ENCODE measurements at regions not wholly inside any gene's neighbourhood (a gene's known extent, or its start where the extent isn't known, plus 50 kb on each side); places are given as distances from the start of the nearest gene placed in this dataset.

DNA sequence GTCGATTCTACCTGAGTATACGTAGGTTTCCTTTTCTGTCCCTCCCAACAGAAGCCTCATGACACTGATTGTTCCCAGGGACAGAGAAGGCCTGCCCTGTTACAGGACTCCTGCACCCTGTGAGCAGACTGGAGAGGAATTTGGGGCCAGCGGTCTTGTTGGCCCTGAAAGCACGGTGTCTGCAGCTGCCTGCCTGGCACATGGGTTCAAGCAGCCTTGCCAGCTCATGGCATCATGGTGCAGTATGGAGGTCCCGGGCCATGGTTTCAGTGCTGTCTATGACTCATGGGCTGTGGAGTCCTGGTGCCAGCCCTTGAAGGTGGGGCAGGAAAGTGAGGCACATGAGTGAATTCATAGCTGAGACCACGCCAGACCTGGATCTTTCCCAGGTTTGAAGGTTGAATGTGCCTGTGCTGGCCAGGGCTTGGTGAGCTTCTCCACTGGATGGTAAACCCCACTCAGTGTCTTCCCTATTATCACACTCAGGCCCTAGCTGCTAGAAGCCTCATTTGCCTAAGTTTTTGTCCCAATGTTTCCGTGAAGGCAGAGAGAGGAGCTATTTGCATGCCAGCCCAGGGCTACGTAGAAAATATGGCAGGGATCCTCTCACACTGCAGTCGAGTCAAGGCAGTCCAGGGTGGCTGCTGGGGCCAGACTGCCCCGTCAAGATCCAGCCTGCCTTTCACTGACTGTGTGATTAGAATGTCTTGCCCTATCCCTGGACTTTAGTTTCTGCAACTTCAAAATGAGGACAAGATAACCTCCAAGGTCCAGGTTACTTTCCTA is 277.2 kb upstream of the CCL2 start:
- Histone ChIP-seq H3K4me3 (ENCODE audit: low read length) (no peak overlapping the region), H3K4me2 (ENCODE audit: low read length) (no peak overlapping the region), H4K20me1 (ENCODE audit: insufficient read depth, low read length) (no peaks in the 10 kb centered on the region), H2AFZ (ENCODE audit: low read depth, low read length) (no peak overlapping the region), H3K9ac (ENCODE audit: low read length) (no peak overlapping the region), H3K27ac (ENCODE audit: low read length) (no peak overlapping the region), H3K9me3 (ENCODE audit: insufficient read depth, low read length) (peaks cover 15% of the 10 kb centered on the region), H3K79me2 (ENCODE audit: low read length) (no peaks in the 10 kb centered on the region), H3K36me3 (replicated peaks; ENCODE audit: low read depth, low read length) (peaks cover 14% of the 10 kb centered on the region), H3K27me3 (ENCODE audit: low read depth, low read length) (no peaks in the 10 kb centered on the region), H3K4me1 (ENCODE audit: low read length) (peaks cover 61% of the 10 kb centered on the region)
- TF ChIP-seq, protein P1, sequence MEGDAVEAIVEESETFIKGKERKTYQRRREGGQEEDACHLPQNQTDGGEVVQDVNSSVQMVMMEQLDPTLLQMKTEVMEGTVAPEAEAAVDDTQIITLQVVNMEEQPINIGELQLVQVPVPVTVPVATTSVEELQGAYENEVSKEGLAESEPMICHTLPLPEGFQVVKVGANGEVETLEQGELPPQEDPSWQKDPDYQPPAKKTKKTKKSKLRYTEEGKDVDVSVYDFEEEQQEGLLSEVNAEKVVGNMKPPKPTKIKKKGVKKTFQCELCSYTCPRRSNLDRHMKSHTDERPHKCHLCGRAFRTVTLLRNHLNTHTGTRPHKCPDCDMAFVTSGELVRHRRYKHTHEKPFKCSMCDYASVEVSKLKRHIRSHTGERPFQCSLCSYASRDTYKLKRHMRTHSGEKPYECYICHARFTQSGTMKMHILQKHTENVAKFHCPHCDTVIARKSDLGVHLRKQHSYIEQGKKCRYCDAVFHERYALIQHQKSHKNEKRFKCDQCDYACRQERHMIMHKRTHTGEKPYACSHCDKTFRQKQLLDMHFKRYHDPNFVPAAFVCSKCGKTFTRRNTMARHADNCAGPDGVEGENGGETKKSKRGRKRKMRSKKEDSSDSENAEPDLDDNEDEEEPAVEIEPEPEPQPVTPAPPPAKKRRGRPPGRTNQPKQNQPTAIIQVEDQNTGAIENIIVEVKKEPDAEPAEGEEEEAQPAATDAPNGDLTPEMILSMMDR (IDR thresholded peaks at IDR 0.05; ENCODE audit: low read depth, low read length), result no peak
- TF ChIP-seq EZH2phosphoT487 (IDR thresholded peaks at IDR 0.05; ENCODE audit: low read depth), result no peak

DNA sequence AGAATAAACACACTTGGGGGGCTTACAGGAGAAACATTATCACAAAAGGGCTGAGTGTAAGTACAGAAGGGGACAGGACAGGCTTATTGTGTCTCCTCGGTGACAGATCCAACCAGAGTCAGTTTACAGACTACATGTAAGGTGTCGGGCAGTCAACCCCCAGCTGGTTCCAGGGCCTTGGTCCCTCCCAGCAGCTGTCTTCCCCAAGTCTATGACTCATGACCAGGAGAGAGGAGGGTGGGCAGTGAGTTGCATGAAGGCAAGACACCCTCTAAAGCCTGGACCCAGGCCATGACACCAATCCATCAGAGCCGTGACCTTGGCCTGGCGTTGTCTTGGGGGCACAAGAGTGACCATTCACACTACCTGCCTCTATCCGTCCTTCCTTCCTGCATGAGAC is 276.2 kb upstream of the CCL2 start:
- Histone ChIP-seq H3K4me3 (ENCODE audit: low read length) (no peak overlapping the region), H2AFZ (ENCODE audit: low read depth, low read length) (no peak overlapping the region)

DNA sequence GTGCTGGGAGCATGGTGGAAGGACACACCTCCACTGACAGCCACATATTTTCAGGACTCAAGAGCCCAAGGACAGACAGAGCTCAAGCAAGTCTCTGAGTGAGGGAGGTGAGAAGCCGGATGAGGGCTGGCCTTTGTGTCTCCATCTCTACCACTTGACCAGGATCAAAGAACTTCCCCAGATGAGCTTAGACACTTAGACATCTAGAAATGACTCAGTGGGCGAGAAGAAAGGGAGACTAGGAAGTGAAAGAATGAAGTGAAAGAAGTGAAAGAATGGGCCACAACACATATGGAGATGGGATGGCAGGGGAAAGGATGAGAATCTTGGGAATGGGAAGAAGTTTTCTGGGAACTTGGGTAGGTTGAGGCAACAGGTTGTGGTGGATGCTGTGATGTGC is 274.9 kb upstream of the CCL2 start:
- peak overlapping the region; percentile 52 for H3K9ac ChIP-seq (ENCODE audit: low read length)
- peak overlapping the region; percentile 83 for H3K27ac ChIP-seq (ENCODE audit: low read length)
- H3K27me3 ChIP-seq (ENCODE audit: low read depth, low read length), result no peaks in the 10 kb centered on the region
- no peaks in the 10 kb centered on the region for H3K79me2 ChIP-seq (ENCODE audit: low read length)
- peak overlapping the region; percentile 9; the same call in 1 of the 2 replicates for H3K4me3 ChIP-seq (ENCODE audit: low read length)
- H4K20me1 ChIP-seq (ENCODE audit: insufficient read depth, low read length), result no peaks in the 10 kb centered on the region
- TF ChIP-seq EZH2phosphoT487 (IDR thresholded peaks at IDR 0.05; ENCODE audit: low read depth), result no peak
- TF ChIP-seq, protein P1 (IDR thresholded peaks at IDR 0.05; ENCODE audit: low read depth, low read length), result no peak
- no peak overlapping the region for H2AFZ ChIP-seq (ENCODE audit: low read depth, low read length)
- peaks cover 14% of the 10 kb centered on the region for H3K36me3 ChIP-seq (replicated peaks; ENCODE audit: low read depth, low read length)
- peaks cover 55% of the 10 kb centered on the region for H3K4me1 ChIP-seq (ENCODE audit: low read length)
- H3K9me3 ChIP-seq (ENCODE audit: insufficient read depth, low read length), result peaks cover 15% of the 10 kb centered on the region
- peak overlapping the region; percentile 45 for H3K4me2 ChIP-seq (ENCODE audit: low read length)

More for the DNA sequence above, 276.2 kb upstream of the CCL2 start:
- Histone ChIP-seq H3K9ac (ENCODE audit: low read length) (no peak overlapping the region), H3K27me3 (ENCODE audit: low read depth, low read length) (no peaks in the 10 kb centered on the region), H4K20me1 (ENCODE audit: insufficient read depth, low read length) (no peaks in the 10 kb centered on the region), H3K4me2 (ENCODE audit: low read length) (no peak overlapping the region), H3K4me1 (ENCODE audit: low read length) (peaks cover 56% of the 10 kb centered on the region), H3K9me3 (ENCODE audit: insufficient read depth, low read length) (peaks cover 15% of the 10 kb centered on the region), H3K27ac (ENCODE audit: low read length) (peak overlapping the region; percentile 83; the same call in 1 of the 2 replicates), H3K36me3 (replicated peaks; ENCODE audit: low read depth, low read length) (peaks cover 14% of the 10 kb centered on the region), H3K79me2 (ENCODE audit: low read length) (no peaks in the 10 kb centered on the region)
- TF ChIP-seq, protein P1 (IDR thresholded peaks at IDR 0.05; ENCODE audit: low read depth, low read length), result no peak
- no peak for TF ChIP-seq EZH2phosphoT487 (IDR thresholded peaks at IDR 0.05; ENCODE audit: low read depth)

DNA sequence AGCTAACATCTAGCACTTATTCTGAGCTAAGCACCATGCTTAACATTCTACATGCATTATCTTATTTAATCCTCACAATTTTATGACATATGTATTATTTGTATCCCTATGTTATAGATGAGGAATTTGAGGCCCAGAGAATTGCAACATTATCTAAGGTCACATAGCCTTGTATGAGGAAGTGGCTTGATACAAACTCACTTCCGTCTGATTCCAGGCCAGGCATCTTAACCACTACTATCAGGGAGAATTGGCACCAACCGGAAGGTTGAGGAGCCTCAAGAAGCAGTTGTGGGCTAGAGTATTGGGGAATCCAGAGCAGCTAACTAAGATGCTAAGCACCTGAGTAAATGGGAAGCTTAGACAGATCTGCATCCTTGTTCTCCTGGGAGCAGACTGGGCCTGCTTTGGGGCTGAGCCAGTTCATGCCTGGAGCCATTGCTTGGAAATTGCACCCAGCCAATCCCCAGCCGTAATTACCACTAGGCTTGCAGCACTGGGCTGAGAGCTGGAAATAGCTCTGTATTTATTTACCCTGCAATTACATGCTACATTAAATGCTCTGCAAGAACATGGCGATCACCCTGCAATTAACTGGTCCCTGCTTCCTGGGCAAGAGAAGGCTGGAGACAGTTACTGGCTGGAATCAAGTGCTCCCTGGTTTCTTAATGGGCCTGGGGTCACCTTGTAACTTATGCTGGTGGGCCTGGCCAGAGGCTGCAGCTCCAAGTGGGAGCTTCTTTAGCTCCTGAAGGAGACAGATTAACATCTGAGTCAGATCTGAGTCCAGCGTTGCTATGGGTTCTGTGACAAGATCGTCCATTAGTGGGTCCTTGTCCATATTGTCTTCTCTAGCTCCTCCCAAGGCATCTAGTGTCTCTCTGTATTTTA is 273.1 kb upstream of the CCL2 start:
- H3K4me3 ChIP-seq (ENCODE audit: low read length), result no peak overlapping the region
- no peak overlapping the region for H3K4me2 ChIP-seq (ENCODE audit: low read length)
- H3K4me1 ChIP-seq (ENCODE audit: low read length), result peaks cover 55% of the 10 kb centered on the region
- H3K9me3 ChIP-seq (ENCODE audit: insufficient read depth, low read length), result peaks cover 15% of the 10 kb centered on the region
- no peaks in the 10 kb centered on the region for H3K27me3 ChIP-seq (ENCODE audit: low read depth, low read length)
- H3K27ac ChIP-seq (ENCODE audit: low read length), result no peak overlapping the region
- no peak overlapping the region for H3K9ac ChIP-seq (ENCODE audit: low read length)
- no peaks in the 10 kb centered on the region for H4K20me1 ChIP-seq (ENCODE audit: insufficient read depth, low read length)
- H3K36me3 ChIP-seq (replicated peaks; ENCODE audit: low read depth, low read length), result peaks cover 14% of the 10 kb centered on the region
- TF ChIP-seq EZH2phosphoT487 (IDR thresholded peaks at IDR 0.05; ENCODE audit: low read depth), result no peak
- TF ChIP-seq, protein P1 (IDR thresholded peaks at IDR 0.05; ENCODE audit: low read depth, low read length), result no peak
- no peak overlapping the region for H2AFZ ChIP-seq (ENCODE audit: low read depth, low read length)
- H3K79me2 ChIP-seq (ENCODE audit: low read length), result no peaks in the 10 kb centered on the region

All from OCI-LY3 (cell line).